ENCODE measurements at regions not wholly inside any gene's neighbourhood (a gene's known extent, or its start where the extent isn't known, plus 50 kb on each side); places are given as distances from the start of the nearest gene placed in this dataset.

DNA sequence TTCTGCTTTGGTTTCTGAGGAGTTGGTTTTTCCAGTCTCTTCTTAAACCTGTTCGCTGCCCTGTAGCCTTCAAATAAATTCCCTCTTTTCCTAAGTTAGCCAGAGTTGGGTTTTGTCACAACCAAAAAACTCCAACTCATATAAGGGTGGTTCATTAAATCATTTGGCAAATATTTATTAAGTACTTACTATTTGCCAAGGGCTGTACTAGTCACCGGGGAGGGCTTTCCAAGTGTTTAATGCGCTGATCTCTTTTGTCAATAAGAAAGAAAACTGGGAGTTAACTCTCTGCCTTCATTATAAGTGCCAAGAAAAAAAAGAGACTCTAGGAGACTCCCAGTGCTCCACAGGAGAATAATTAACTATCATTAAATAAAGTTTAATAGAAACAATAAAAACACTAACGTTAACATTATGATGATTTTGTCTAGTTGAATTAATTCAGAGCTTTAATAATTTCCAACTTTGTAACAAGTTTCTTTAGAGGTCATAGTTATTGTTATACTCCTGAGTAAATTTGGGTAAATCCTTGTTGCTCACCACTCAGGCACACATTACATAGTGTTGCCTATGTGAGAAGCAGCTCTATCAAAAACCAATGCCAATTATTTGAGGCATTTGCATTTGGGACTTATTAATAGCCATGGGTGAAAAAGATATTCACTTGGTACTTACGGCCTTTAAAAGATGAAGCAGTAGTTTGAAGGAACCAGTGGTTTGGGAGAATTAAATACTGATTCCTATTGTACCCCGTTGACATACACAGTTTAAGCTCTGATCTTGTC, 122.5 kb upstream of the TEX13D start:
- Histone ChIP-seq H3K4me3 (no peak overlapping the region), H3K27me3 (no peaks in the 10 kb centered on the region), H3K9me3 (no peaks in the 10 kb centered on the region), H3K36me3 (no peaks in the 10 kb centered on the region), H3K27ac (no peak overlapping the region), H3K4me1 (no peaks in the 10 kb centered on the region)
- intact Hi-C loops (cut with DNase I; ENCODE audit: low total_unique reads) = no loop called here
- DNase-seq = no peak
- TF ChIP-seq, protein P1, sequence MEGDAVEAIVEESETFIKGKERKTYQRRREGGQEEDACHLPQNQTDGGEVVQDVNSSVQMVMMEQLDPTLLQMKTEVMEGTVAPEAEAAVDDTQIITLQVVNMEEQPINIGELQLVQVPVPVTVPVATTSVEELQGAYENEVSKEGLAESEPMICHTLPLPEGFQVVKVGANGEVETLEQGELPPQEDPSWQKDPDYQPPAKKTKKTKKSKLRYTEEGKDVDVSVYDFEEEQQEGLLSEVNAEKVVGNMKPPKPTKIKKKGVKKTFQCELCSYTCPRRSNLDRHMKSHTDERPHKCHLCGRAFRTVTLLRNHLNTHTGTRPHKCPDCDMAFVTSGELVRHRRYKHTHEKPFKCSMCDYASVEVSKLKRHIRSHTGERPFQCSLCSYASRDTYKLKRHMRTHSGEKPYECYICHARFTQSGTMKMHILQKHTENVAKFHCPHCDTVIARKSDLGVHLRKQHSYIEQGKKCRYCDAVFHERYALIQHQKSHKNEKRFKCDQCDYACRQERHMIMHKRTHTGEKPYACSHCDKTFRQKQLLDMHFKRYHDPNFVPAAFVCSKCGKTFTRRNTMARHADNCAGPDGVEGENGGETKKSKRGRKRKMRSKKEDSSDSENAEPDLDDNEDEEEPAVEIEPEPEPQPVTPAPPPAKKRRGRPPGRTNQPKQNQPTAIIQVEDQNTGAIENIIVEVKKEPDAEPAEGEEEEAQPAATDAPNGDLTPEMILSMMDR (IDR thresholded peaks at IDR 0.05) = no peak

DNA sequence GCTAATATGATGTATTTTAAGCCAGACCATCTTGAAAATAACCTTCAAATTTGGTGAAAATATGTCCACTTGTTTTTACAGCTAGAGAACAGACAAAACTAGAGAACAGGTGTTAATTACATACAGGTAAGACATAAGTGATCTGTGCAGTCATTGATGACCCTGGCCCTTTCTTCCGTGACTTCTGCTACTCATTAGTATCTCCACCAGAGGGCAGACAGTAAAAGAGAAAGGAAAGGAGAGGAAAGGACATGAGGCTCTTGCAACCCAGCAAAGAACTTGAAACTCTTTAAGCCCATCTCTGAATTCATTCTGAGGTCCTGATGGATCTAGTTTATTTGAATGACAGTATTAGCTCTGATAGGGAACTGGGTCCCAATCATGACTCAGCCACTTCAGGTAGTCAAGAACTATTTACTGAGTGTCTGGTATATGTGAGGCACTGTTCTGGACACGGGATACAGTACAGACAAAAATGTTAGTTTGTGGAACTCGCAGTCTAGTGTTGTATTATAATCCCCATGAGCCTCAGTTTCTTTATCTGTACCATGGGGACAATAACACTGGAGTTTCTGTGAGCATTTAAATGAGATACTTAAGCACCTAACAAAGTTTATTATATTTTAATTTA, 121.0 kb upstream of the TEX13D start:
- DNase-seq = no peak
- no peaks in the 10 kb centered on the region for H3K4me1 ChIP-seq

DNA sequence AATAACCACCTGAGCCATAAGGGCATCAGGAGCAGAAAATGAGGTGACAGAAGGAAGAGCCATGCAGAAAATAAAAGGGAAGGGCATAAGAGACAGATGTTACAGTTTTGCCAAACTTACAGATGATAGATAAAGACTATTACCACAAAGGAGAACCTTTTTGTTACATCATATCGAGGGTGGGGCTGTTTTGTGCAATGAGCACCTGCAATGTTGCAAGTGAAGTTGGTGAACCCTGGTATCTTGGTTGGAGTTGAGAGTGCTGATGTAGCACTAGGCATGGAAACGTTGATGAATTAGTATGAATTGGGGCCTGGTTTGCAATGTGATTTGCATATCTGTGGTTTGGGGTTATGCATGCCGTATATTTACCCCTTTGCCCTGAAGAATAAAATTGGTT, 119.8 kb upstream of the TEX13D start:
- intact Hi-C loops (cut with DNase I; ENCODE audit: low total_unique reads) = no loop called here
- Histone ChIP-seq H3K27ac (no peak overlapping the region), H3K9me3 (no peaks in the 10 kb centered on the region), H3K27me3 (no peaks in the 10 kb centered on the region), H3K4me1 (no peaks in the 10 kb centered on the region), H3K4me3 (no peak overlapping the region), H3K36me3 (no peaks in the 10 kb centered on the region)
- TF ChIP-seq, protein P1 (IDR thresholded peaks at IDR 0.05) = no peak
- no peak for DNase-seq

More for the DNA sequence above, 121.0 kb upstream of the TEX13D start:
- TF ChIP-seq, protein P1 (IDR thresholded peaks at IDR 0.05) = peak; percentile 36 to 39
- H3K27me3 ChIP-seq = no peaks in the 10 kb centered on the region
- no peak overlapping the region for H3K4me3 ChIP-seq
- intact Hi-C loops (cut with DNase I; ENCODE audit: low total_unique reads) = no loop called here
- no peaks in the 10 kb centered on the region for H3K9me3 ChIP-seq
- H3K36me3 ChIP-seq = no peaks in the 10 kb centered on the region
- no peak overlapping the region for H3K27ac ChIP-seq

DNA sequence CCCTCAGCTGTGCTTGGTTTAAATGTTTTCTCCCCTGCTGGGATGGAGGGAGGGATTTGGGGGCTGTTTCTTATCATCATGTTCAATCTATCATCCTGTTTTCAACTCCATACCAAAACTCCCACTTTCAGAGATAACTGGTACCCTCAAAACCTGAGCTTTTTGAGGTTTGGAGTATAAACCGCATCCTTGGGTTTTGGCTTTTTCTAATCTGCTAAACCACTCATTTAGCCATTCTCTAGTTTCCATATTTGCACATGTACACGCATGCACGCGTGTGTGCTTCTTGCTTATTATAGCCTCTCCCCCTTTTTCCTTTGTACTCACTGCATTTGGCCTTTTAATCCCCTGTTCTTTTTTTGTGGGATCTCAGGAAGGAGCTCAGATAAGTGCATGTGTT, 116.7 kb upstream of the TEX13D start:
- no peak overlapping the region for H3K27ac ChIP-seq
- H3K9me3 ChIP-seq = no peaks in the 10 kb centered on the region
- no peaks in the 10 kb centered on the region for H3K27me3 ChIP-seq
- DNase-seq = no peak
- no peaks in the 10 kb centered on the region for H3K36me3 ChIP-seq
- no peak overlapping the region for H3K4me3 ChIP-seq
- TF ChIP-seq, protein P1 (IDR thresholded peaks at IDR 0.05) = no peak
- intact Hi-C loops (cut with DNase I; ENCODE audit: low total_unique reads) = no loop called here
- no peaks in the 10 kb centered on the region for H3K4me1 ChIP-seq

DNA sequence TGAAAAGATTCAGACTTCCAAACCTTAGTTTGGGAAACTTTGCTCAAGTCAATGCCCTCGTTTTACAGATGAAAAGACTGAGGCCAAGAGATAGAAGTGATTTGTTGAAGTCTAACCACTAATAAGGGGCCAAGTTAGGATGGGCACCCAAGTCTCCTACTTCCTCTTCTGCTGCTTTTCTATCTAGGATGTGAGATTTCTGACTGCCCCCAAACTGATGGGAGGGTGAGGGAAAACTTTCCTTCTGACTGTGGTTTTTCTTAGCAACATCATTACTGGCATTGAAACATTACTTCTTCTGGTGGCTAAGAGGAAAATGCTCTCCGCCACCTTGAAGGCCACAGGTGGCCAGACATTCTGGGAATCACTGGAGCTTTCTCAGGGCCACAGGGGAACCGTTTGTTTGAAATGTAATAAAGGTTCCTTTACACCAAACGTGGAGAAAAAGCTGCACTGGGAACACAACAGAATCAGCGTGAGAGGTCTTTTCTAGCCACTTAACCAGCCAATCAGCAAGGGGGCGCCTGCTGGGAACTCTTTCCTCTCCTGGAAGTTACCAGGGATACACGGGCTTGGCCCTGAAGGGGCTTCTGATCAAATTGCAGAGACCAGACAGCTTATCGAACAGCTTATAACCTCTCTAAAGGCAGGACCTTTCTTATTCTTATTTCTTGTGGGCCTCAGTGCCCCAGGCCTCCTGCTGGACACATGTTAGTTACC, 115.9 kb upstream of the TEX13D start:
- Histone ChIP-seq H3K9me3 (no peaks in the 10 kb centered on the region), H3K4me3 (no peak overlapping the region), H3K27me3 (no peaks in the 10 kb centered on the region), H3K4me1 (no peaks in the 10 kb centered on the region), H3K27ac (no peak overlapping the region), H3K36me3 (no peaks in the 10 kb centered on the region)
- DNase-seq = no peak
- TF ChIP-seq, protein P1 (IDR thresholded peaks at IDR 0.05) = no peak
- intact Hi-C loops (cut with DNase I; ENCODE audit: low total_unique reads) = no loop called here

Measured in tibial artery (tissue), 4 donors.